ENCODE measurements at regions not wholly inside any gene's neighbourhood (a gene's known extent, or its start where the extent isn't known, plus 50 kb on each side); places are given as distances from the start of the nearest gene placed in this dataset.

DNA sequence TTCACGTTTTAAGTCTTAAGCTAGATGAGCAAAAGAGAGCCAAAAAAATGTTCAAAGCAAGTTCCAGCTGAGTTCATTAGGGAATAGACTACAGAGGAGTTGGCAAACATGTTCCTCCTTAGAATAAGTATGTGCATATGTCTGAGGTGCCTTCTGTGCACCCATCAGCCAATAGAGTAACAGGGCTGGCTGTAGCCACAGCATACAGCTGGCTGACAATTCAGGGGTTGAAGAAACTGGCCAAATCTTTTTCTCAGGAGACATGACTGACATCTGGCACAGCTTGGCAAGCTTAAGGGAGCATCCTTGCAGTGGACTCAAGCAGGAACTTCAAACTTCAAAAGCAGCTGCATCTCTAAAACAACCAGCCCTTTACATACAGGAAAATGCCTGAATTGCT is 414.8 kb upstream of the PCDH20 start:
- TF ChIP-seq GATA2 (IDR thresholded peaks at IDR 0.05; ENCODE audit: low read depth, low read length) (no peak), GATA3 (IDR thresholded peaks at IDR 0.05; ENCODE audit: low read depth, low read length) (no peak)
